ENCODE measurements at regions not wholly inside any gene's neighbourhood (a gene's known extent, or its start where the extent isn't known, plus 50 kb on each side); places are given as distances from the start of the nearest gene placed in this dataset.

DNA sequence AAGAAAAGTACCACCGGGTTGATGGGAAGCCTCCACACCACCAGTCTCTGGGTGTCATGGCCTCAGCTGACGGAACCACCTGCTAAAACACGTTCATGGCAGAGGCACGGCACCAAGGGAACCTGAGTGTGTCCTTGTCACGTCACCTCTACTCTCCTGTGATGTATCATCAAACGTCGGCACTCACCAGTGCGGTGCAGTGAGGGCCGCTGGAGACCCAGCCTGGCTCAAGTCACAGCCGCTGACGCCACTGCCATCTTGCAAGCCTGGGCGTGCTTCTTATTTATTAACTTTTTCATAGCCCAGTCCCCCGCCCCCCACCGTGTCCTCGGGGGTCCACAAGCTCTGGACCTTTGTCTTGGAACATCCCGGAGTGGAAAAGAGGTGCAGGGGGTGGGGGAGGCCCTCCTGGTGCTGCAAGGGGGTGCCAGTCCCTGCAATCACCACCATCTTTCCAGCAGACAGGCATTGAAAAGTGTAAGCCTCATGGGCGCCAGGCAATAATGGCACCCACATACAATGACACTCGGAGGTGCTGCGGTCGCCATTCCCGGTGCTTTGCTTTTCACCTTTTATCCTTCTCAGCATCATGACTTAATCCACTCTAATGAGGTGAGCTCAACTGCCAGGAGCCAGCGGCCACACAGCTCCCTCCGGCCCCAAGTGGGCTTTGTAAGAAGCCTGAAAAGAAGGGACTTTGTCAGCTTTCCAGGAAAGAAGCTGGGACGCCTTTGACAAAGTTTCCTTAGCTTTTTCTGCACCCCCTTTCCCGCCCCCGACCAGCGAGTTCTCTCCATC lies 202.3 kb upstream of the IRX1 start:
- no peak for ATAC-seq

DNA sequence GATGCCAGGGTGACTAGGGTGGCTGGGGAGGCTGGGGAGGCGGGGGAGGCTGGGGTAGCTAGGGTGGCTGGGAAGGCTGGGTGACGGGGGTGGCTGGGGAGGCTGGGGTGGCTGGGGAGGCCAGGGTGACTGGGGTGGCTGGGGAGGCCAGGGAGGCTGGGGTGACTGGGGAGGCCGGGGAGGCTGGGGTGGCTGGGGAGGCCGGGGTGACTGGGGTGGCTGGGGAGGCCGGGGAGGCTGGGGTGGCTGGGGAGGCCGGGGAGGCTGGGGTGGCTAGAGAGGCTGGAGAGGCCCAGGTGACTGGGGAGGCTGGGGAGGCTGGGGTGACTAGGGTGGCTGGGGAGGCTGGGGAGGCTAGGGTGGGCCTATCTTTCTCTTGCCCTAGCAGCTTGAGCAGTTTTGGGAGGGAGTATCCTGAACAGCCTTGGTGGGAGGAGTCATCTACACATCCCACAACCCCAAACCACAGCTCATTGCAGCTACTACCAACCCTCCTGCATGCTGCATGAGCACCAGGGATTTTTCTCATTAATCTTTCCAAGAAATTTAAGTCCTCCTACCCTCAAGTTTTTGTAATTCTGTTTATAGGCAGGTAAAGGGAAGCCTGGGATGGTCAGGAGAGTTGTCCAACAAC lies 203.2 kb upstream of the IRX1 start:
- peak; percentile 23 for ATAC-seq

DNA sequence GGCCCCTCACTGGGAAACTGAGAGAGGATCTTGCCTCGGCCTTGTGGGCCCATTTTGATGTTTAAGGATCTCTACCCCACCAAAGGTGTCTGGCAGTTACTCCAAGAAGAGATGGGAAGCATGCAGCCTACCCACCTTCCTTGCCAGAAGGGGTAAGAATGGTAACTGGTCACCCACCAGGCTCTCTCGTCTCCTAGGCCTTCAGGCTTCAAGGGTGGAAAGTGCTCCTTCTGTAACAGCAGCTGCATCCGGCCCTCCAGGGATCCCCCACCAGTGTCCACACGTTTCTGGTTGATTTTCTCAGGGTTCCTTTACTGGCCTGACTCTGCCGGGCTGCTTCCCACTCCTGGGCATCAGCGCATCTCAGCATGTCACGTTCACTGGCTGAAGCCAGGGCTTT lies 204.4 kb upstream of the IRX1 start:
- no peak for ATAC-seq

DNA sequence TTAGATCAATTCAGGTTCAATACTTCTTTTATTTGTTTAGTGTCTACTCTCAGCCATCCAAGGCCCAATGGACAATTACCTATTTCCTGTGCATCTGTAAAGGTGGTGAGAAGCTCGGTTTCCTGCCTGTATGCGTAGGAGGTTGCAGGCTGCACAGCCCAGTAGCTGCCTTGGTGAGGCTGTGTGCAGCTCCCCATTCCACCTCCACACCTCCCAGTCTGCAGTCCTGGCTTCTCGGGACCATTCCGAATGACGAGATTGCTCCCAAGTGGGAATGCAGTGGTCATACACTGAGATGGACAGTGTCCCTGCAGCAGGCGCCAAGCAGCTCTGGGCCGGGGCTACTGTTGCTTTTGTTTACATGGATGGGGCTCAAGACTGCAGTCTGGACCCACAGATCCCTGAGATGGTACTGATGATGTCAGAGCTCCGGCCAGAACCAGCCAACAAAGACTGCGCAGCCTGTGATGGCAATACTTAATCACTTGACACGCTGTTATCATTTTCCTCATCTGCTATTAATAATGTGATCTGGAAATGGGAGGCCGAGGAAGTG lies 206.1 kb upstream of the IRX1 start:
- no peak for ATAC-seq

DNA sequence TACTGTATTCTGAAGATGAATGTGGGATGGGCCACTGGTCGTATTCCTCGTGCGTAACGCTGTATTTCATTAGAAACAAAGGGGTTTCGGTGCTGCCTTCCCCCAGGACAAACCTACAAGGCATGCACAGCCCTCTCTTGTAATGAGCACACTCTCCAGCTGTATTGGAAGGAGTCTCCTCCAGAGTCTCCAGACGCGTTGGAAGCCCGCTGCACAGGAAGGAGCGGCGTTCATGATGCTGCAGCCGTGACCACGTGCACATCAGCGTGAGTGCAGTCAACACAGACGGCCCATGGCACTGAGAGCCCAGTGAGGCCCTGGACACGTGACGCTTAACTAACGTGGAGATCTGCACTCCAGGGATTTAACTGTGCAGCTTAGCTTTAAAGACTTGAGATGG lies 209.0 kb upstream of the IRX1 start:
- ATAC-seq: no peak

DNA sequence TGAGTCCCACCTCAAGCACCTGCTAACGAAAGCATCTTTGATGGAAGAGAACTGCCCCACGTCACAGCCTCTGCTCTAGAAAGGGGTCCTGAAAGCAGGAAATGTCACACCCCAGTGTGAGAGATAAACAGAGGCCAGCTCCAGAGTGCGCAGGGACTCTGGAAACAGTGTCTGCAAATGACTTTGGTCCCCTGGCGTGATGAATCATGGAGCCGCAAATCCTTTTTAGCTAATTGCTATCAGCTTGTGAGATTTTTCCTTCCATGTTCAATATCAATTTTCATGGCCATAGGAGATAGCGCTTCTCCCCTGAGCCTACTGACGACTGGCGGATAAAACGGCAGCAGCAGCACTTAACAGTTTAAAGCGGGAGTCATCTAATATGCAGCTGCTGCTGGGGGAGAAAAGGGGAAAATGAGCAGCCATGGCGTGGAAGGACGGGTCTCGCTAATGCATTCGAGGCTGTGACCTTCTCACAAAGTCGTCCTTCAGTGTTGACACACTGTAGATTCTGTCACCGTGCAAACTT lies 209.6 kb upstream of the IRX1 start:
- no peak for ATAC-seq

DNA sequence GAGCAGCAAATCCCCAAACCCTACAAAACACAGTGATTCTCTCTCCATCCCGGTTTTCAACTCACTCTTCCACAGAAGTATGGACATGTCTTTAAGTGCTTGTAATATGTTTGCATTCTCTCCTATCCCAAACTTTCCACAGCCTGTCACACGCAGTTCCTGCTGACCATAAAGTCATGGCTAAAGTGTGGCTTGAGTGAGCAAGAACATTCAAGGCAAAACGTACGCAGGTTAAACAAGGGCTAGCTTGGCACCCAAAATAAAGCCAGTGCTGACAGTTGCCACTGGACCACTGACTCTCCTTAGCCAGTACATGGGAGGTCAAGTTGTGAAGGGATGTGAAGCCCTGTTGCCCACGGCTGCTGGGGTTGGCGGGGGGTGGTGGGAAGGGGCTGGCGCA lies 211.1 kb upstream of the IRX1 start:
- ATAC-seq: no peak

DNA sequence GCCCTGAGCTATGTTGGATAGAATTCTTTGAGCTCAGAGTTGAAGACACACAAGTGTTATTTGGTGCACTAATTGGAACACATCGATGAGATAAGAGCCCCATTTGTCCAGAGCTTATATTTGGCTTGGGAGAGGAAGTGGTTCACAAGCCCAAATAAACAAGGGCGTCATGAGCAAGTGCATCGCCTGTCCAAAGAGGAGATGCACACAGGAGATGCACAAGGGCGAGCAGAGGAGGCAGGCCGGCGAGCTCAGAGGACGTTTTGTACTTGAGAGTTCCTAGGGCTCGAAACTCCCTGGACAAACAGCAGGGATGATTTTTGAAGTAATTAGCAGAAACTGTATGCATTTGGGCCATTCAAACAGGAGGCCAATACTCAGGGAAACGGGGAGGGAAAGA lies 212.8 kb upstream of the IRX1 start:
- ATAC-seq: no peak

DNA sequence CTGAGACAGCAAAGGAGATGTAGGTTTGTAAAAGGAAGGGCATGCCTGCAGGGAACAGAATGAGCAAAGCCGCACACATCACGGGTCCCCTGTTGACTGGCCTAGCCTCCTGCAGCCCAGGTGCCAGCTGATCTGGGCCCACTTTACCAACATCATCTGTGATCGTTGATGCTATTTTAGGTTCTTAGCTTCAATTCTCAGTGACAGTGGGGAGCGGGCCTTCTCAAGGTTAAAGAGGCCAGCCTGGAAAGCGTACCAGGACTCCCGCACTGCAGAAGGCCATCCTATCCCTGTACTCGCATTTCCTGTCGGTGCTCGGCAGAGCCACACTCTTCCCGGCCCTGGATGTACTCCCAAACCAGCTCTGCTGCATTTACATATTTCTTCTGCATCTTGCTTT lies 213.5 kb upstream of the IRX1 start:
- no peak for ATAC-seq

DNA sequence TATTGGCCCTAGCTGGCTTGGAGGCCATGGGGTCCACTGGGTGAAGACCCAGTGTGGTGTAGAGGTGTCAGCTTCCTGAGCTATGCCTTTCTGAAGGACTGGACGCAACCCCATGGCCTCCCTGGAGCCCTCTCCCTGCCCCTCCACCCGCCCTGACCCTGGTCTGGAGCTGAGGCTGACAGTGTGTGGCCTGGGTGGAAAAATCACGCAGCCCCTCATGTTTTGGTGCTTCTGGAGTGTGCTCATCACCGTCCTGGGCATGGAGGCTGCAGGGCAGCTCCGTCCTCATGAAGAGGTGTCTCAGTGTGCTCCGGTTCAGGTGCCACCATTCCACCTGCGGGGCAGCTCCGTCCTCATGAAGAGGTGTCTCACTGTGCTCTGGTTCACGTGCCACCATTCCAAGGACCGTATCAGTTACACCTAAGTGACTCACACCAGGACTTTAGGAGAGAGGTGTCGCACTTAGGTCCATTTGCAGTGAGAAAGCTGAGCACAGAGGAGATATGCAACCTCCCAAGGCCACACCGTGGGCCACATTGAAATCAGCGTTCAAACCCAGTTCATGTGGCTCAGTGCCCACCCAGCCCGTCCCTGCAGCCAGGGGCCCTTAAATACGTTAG lies 214.3 kb upstream of the IRX1 start:
- ATAC-seq: no peak

DNA sequence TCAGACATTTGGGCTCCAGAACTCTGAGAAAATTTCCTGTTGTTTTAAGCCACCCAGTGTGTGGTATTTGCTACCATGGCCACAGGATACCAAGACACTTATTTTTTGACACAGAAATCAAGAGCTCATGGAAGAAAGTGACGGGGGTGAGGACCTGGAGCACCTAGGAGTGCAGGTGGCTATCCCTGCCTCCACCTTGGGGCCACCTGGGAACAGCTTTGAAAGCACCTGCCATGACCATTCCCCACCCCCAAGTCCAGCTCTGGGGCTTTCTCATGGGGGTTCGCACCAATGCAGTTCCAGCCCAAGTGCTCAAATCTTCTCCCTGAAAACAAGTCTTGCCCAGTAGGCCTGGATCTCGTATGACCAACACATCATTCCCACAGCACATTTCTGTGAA lies 214.9 kb upstream of the IRX1 start:
- ATAC-seq: no peak

DNA sequence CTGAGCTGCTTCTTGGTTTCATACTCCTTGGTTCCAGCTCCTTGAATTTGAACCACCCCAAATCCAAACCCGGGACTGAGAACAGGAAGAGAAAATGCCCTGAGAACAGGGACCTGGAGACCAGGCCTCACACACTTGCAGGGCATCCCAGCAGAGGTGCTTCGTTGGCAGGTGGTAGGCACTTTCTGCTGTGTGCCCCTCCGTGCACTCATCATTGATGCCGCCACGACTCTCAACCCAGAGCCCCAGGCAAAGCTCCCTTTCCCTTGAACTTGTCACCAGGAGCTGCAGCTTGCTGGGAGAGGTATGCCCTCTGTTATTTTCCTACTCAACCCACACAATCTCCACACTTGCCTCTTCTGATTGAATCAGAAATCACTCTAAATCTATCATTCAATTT lies 217.8 kb upstream of the IRX1 start:
- ATAC-seq: no peak

DNA sequence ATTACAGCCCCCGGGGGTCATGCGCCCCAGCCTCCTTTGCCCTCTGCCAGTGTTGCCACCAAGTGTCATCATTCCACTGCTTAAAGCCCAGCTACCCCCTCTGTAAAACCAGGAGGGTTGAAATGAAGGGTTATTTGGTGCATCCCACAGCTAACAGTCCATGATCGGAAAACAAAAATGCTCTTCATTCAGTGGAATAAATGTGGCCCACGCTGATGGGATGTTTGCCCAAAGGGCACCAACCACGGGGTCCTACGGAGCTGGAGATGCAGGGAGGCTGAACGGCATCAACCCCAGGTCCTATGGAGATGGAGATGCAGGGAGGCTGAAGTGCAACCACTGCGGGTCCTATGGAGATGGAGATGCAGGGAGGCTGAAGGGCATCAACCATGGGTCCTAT lies 218.5 kb upstream of the IRX1 start:
- ATAC-seq: no peak

DNA sequence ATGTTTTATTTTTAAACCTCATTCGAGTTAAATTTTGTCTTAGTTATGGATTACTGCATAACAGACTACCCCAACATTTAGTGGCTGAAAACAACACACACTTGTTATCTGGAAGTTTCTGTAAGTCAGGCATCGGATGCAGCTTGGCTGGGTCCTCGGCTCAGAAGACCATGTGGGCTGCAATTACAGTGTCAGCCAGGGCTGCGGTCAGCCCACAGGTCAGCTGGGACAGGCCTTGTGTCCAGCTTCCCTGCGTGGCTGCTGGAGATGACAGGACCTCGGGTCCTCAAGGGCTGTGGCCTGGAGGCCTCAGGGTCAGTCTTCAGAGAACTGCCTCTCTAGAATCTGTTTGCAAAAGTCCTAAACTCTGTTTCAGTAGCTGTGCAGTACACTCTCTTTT lies 219.0 kb upstream of the IRX1 start:
- ATAC-seq: no peak

DNA sequence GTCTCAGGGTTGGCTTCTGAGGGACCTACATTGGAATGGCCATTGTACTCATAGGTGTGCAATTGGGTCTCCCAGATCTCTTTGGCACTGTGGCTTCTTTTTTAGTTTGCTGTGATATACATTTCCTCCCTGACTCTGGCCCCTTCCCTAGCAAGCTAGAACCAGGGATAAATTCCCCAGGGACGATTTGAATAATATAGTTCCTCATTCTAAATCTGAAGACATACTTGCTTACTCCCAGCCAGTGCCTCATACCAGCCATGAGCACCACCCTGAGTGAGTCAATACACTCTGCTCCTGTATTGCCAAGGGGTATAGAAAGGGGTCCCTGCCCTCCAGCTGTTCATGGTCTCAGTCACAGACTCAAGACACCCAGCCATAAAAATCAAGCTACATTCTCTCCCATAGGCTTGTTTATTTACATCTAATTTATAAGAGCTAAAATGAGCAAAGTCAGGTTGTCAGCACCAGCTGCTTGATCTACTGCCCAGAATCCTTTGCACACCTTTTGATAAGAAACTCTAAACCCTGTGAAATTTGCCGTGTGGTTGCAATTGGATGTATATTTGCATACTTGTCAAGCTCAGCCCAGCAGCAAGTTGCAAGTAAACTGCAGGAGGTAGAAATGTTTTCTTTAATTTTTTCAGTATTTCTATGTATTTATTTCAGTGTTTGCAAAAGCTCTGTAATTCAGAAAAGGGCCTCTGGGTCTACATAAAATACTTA lies 219.9 kb upstream of the IRX1 start:
- ATAC-seq: no peak

DNA sequence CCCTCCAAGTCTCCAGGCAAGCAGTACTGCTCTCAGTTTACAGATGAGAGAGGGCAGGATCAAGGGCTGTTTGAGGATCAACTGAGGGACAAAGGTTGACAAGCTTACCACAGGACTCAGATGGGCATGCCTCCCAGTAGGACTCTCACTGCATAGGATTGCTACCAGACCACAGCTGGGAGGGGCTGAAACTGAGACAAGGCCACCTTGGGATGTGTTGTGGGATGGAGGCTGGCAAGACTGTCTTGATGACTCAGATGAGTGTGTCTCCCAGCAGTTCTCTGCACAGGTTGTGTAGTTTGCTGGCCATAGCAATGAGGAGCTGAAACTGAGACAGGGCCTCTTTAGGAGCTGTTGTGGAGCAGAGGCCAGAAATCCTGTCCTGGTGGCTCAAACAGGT lies 222.2 kb upstream of the IRX1 start:
- no peak for ATAC-seq

DNA sequence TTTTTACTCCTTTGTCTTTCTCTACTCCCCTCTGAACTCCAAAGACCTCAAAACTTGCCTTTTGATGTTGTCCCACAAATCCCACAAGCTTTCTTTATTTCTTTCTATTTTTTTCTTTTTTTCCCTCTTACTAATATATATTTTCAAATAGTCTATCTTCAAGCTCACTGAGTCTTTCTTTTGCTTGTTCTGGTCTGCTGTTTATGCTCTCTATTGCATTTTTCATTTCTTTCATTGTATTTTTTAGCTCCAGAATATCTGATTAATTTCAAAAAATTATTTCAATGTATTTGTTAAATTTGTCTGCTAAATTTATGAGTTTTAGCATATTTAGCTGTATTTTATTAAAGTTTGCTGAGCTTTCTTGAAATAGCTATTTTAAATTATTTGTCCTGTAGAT lies 223.3 kb upstream of the IRX1 start:
- ATAC-seq: no peak

DNA sequence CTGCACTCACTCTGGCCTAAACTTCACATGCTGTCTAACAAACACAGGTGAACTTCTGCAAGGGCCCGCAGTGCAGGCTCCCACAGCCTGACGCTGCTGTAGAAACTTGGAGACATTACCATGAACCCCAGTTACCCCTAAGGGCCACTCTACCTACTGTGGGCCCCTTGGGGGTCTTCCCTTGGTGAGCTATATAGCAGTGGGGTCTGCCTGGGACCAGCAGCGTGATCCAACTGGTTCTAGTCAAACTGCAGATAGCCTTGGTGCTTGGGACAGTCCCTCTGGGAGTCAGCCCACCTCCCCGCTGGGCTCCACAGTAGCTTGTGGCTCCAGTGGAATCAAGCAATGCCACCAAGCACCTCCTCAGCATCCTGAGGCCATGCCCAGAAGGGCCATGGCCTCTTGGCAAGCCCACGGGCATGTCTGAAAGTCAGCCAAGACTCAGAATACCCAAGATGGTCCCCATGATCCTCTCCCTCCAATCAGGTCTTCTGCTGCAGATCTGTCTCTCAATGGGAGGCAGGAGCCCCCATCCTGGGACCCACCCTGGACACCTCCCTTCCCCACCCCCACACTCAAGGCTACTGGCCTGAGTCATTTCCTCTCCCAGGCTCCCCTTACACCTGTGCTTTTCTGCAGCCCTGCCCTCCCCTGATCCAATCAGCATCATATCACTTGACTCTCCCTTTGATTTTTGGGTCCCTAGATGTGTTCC lies 230.0 kb upstream of the IRX1 start:
- ATAC-seq: no peak

DNA sequence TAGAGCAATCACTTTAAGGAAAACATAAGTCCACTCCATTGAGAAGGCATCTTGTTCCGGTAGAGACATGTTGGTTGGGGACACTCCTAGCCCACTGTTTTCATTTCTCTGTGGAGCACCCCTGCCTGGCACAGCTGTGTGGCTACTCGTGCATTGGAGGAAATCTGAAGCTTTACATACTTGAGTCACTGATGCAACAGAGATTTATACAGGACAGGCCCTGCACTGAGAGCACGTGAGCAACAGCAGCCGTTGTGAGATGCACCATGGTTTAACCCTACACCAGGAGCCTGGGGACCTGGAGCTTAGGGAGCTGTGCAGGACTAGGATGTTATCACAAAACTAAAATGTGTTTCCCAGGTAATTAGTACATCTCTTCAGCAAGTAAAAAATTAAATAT lies 230.7 kb upstream of the IRX1 start:
- ATAC-seq: no peak

DNA sequence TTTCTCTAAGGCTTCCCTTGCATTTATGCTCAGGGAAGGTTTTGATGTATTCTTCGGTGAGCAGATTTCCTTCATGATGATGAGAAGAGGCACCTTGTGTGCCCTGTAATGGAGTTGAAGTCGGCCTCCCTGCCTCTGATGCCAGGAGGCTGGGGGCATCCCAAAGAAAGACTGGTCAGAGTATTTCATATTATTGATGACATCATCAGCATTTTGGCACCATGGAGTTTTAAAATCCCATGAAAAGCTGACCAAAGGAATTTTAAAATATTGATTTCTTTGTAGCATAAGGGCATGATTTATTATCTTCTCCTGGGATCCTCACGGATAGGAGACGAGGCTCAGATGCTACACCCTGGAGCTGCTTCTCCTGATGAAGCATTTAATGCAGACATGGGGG lies 231.2 kb upstream of the IRX1 start:
- ATAC-seq: no peak

DNA sequence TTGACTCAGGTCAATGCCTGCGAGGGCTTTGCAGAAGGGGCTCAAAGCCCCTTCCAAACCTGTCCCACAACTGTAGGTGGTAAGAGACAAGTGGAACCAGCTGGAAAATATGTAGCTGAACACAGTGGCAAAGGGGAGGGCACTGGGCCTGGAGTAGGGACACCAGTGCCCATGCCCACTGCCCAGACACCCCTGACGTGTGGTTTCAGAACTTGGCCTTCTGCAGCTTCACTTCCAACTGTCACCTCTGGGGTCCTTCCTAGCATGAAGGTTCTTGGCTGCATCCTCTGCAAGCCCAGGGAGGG lies 233.1 kb upstream of the IRX1 start:
- ATAC-seq: no peak

DNA sequence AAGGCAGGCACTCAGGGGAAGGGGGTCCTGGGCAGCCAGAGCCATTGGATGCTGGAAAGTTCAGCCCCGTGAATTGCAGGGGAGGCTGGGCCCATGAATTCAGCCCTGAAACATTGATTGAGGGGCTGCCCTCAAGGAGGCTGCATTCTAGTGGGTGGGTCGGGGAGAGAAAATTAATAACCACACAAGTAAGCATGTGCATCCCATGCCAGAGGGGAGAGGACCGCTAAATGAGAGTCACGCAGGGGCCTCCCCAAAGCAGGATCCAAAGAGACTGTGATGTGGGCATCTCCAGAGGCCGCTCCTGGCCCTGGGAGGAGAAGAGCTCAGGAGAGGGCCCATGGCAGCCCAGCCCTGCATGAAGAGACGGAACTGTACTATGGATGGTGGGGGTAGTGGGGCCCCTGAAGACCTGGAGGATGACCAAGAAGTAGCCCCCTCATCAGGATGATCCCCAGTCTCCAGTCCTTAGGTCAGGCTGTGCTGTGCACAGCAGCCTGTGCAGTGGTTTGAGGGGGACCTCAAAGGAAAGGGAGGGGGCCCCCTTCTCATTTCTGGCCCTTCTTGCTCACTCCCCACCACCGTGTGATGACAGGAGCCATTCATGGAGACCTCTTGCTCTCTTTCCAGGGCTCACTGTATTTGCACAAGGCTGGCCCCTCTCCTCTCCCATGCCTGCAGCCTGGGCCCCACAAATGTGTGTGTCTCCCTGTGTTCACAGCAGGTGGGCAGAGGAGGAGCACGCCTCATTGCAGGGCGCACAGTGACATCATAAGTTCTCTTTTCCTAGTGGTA lies 233.6 kb upstream of the IRX1 start:
- ATAC-seq: no peak
